K562 (cell line): ENCODE measurements at regions not wholly inside any gene's neighbourhood (a gene's known extent, or its start where the extent isn't known, plus 50 kb on each side); places are given as distances from the start of the nearest gene placed in this dataset.

Experiments used
- CTCF ChIP-seq, 3 experiments: IDR thresholded peaks in 2 of 3; conservative IDR thresholded peaks in 1 of 3; 2 replicates each; pipeline ENCODE4 v1.5.1; 2011 to 2012; ENCODE audit warnings: low read length in 3 of 3, mild to moderate bottlenecking in 3 of 3, control low read depth in 2 of 3, improper control_type of control experiment in 1 of 3, inconsistent platforms in 1 of 3, low read depth in 1 of 3, mixed read lengths in 1 of 3, moderate library complexity in 1 of 3; ENCODE audit not compliant: insufficient read depth in 2 of 3
- E2F4 ChIP-seq: sonication (generic); formaldehyde crosslinking; IDR thresholded peaks from 2 replicates; pipeline ENCODE4 v1.8.0; 2022; ENCODE audit warnings: mild to moderate bottlenecking, low read depth, missing genetic modification reagents
- MBD2 ChIP-seq: sonication (generic); IDR thresholded peaks from 2 replicates; pipeline ENCODE4 v1.6.1; 2016; ENCODE audit warnings: low read depth, borderline replicate concordance
- NELFE ChIP-seq: IDR thresholded peaks from 2 replicates; pipeline ENCODE4 v1.6.1; 2011; ENCODE audit warnings: mild to moderate bottlenecking; ENCODE audit not compliant: insufficient read depth, insufficient read length
- NRF1 ChIP-seq, 2 experiments: fragments of 450-650 bp; IDR thresholded peaks in 1 of 2; conservative IDR thresholded peaks in 1 of 2; 2 replicates each; pipeline ENCODE4 v1.6.1; 2014; ENCODE audit warnings: mild to moderate bottlenecking in 2 of 2
- POLR2A ChIP-seq: fragments of 450-650 bp; conservative IDR thresholded peaks from 2 replicates; pipeline ENCODE4 v1.6.1; 2016
- TCF7 ChIP-seq: sonication (generic); IDR thresholded peaks from 2 replicates; pipeline ENCODE4 v1.6.1; 2016; ENCODE audit warnings: antibody characterized with exemption, borderline replicate concordance
- TF ChIP-seq, protein P1 (sequence below), 2 experiments: fragments of 450-650 bp; formaldehyde crosslinking in 1 of 2; IDR thresholded peaks; 2 replicates each; pipeline versions ENCODE4 v1.4.0 to v1.6.1; 2014 to 2020; ENCODE audit warnings: mild to moderate bottlenecking in 2 of 2, borderline replicate concordance in 1 of 2, low read depth in 1 of 2
- TF ChIP-seq, protein P2 (sequence below): fragments of 150-350 bp; conservative IDR thresholded peaks from 2 replicates; pipeline ENCODE4 v1.6.1; 2014; ENCODE audit warnings: low read length

DNA sequence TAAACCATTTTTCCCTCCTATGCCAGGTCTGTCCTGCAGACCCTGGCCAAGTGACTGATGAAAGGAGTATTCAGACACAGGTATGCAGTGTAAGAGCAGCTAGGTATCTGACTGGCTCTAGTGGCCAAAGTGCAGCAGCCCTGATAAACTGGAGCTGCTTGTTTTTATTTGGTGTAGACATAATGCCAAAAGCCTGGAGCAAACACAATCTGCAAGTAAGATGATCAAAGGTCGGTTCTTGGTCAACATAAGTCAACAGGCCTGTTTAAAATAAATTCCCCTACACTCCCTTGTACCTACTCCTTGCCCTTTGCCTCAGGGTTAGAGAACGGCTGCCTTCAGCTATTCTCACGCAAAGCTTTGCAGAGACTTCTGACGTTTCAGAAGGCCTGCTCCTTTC is 1003.1 kb downstream of the ZPLD1 start:
- TF ChIP-seq NRF1 (conservative IDR thresholded peaks at IDR 0.05 in 1 of 2, IDR thresholded peaks at IDR 0.05 in 1 of 2) (no peak), E2F4 (CRISPR knock-in tag) (no peak), POLR2A (no peak), TCF7 (no peak), MBD2 (no peak), NELFE (no peak), CTCF (IDR thresholded peaks at IDR 0.05 in 2 of 3, conservative IDR thresholded peaks at IDR 0.05 in 1 of 3; ENCODE audit: insufficient read depth in 2 of 3, low read depth in 1 of 3, low read length in 3 of 3) (no peak)
- TF ChIP-seq, protein P1, sequence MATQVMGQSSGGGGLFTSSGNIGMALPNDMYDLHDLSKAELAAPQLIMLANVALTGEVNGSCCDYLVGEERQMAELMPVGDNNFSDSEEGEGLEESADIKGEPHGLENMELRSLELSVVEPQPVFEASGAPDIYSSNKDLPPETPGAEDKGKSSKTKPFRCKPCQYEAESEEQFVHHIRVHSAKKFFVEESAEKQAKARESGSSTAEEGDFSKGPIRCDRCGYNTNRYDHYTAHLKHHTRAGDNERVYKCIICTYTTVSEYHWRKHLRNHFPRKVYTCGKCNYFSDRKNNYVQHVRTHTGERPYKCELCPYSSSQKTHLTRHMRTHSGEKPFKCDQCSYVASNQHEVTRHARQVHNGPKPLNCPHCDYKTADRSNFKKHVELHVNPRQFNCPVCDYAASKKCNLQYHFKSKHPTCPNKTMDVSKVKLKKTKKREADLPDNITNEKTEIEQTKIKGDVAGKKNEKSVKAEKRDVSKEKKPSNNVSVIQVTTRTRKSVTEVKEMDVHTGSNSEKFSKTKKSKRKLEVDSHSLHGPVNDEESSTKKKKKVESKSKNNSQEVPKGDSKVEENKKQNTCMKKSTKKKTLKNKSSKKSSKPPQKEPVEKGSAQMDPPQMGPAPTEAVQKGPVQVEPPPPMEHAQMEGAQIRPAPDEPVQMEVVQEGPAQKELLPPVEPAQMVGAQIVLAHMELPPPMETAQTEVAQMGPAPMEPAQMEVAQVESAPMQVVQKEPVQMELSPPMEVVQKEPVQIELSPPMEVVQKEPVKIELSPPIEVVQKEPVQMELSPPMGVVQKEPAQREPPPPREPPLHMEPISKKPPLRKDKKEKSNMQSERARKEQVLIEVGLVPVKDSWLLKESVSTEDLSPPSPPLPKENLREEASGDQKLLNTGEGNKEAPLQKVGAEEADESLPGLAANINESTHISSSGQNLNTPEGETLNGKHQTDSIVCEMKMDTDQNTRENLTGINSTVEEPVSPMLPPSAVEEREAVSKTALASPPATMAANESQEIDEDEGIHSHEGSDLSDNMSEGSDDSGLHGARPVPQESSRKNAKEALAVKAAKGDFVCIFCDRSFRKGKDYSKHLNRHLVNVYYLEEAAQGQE (IDR thresholded peaks at IDR 0.05; ENCODE audit: borderline replicate concordance), result no peak
- TF ChIP-seq, protein P1 (CRISPR knock-in tag; IDR thresholded peaks at IDR 0.05; ENCODE audit: low read depth), result no peak
- TF ChIP-seq, protein P2, sequence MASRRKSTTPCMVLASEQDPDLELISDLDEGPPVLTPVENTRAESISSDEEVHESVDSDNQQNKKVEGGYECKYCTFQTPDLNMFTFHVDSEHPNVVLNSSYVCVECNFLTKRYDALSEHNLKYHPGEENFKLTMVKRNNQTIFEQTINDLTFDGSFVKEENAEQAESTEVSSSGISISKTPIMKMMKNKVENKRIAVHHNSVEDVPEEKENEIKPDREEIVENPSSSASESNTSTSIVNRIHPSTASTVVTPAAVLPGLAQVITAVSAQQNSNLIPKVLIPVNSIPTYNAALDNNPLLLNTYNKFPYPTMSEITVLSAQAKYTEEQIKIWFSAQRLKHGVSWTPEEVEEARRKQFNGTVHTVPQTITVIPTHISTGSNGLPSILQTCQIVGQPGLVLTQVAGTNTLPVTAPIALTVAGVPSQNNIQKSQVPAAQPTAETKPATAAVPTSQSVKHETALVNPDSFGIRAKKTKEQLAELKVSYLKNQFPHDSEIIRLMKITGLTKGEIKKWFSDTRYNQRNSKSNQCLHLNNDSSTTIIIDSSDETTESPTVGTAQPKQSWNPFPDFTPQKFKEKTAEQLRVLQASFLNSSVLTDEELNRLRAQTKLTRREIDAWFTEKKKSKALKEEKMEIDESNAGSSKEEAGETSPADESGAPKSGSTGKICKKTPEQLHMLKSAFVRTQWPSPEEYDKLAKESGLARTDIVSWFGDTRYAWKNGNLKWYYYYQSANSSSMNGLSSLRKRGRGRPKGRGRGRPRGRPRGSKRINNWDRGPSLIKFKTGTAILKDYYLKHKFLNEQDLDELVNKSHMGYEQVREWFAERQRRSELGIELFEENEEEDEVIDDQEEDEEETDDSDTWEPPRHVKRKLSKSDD, result no peak
